WTC11 (cell line): ENCODE measurements at regions not wholly inside any gene's neighbourhood (a gene's known extent, or its start where the extent isn't known, plus 50 kb on each side); places are given as distances from the start of the nearest gene placed in this dataset.

ENCODE experiments used
- ATAC-seq: fragments of 200-7000 bp; cut with Tn5 transposase; 2 replicates; pipeline ENCODE4 v1.10.0; 2021; ENCODE audit warnings: mild to moderate bottlenecking, moderate library complexity
- CTCF ChIA-PET: fragments of 300-600 bp; sonication (Branson Sonifier 250); formaldehyde crosslinking; loops from one replicate; lab custom pipeline; 2021; ENCODE audit warnings: antibody characterized with exemption; lab: Charles Lee
- POLR2A ChIA-PET: fragments of 350-600 bp; sonication (Branson Sonifier 250); formaldehyde crosslinking; loops from one replicate; lab custom pipeline; 2021; ENCODE audit warnings: antibody characterized with exemption; lab: Charles Lee
- DNase-seq: peaks from one replicate; pipeline ENCODE4 v3.0.0; 2021; ENCODE audit warnings: low spot score
- H3K27ac Mint-ChIP-seq: 2 replicates; pipeline ENCODE4 v1.8.0; 2021; ENCODE audit warnings: mixed read lengths
- H3K27me3 Mint-ChIP-seq: 2 replicates; pipeline ENCODE4 v1.8.0; 2021; ENCODE audit warnings: low read depth, mild to moderate bottlenecking, moderate library complexity, mixed read lengths
- H3K36me3 Mint-ChIP-seq: 2 replicates; pipeline ENCODE4 v1.8.0; 2021; ENCODE audit warnings: mixed read lengths
- H3K4me1 Mint-ChIP-seq: 2 replicates; pipeline ENCODE4 v1.8.0; 2022; ENCODE audit warnings: mixed read lengths
- H3K4me3 Mint-ChIP-seq: 2 replicates; pipeline ENCODE4 v1.8.0; 2021; ENCODE audit warnings: mild to moderate bottlenecking, moderate library complexity, mixed read lengths
- H3K9me3 Mint-ChIP-seq: 2 replicates; pipeline ENCODE4 v1.8.0; 2021; ENCODE audit warnings: mixed read lengths
- CBFB ChIP-seq: sonication (generic); formaldehyde crosslinking; IDR thresholded peaks from 2 replicates; pipeline ENCODE4 v1.8.1; 2022; ENCODE audit warnings: mild to moderate bottlenecking, low read depth, missing genetic modification reagents
- CREB1 ChIP-seq: sonication (generic); formaldehyde crosslinking; IDR thresholded peaks from 2 replicates; pipeline ENCODE4 v1.8.0; 2023; ENCODE audit warnings: mild to moderate bottlenecking, missing genetic modification reagents
- ESRRA ChIP-seq: sonication (generic); formaldehyde crosslinking; IDR thresholded peaks from 2 replicates; pipeline ENCODE4 v1.8.1; 2022; ENCODE audit warnings: mild to moderate bottlenecking, missing genetic modification reagents, borderline replicate concordance
- JUN ChIP-seq: sonication (generic); formaldehyde crosslinking; IDR thresholded peaks from 2 replicates; pipeline ENCODE4 v1.8.0; 2023; ENCODE audit warnings: mild to moderate bottlenecking, missing genetic modification reagents
- MAX ChIP-seq: sonication (generic); formaldehyde crosslinking; IDR thresholded peaks from 2 replicates; pipeline ENCODE4 v1.8.0; 2022; ENCODE audit warnings: mild to moderate bottlenecking, missing genetic modification reagents
- MLX ChIP-seq: sonication (generic); formaldehyde crosslinking; IDR thresholded peaks from 2 replicates; pipeline ENCODE4 v1.8.1; 2023; ENCODE audit warnings: mild to moderate bottlenecking, missing genetic modification reagents, moderate library complexity
- NR1H2 ChIP-seq: sonication (generic); formaldehyde crosslinking; IDR thresholded peaks from 2 replicates; pipeline ENCODE4 v1.9.0; 2021; ENCODE audit warnings: mild to moderate bottlenecking, moderate library complexity, missing genetic modification reagents
- NR3C1 ChIP-seq: sonication (generic); formaldehyde crosslinking; conservative IDR thresholded peaks from 2 replicates; pipeline ENCODE4 v1.8.1; 2023; ENCODE audit warnings: low read depth, mild to moderate bottlenecking, missing genetic modification reagents
- PRRX2 ChIP-seq: fragments of 250-450 bp; sonication (Bioruptor Pico); IDR thresholded peaks from 2 replicates; pipeline ENCODE4 v1.8.0; 2021; ENCODE audit warnings: mild to moderate bottlenecking
- RORB ChIP-seq: fragments of 250-450 bp; sonication (Bioruptor Pico); IDR thresholded peaks from 2 replicates; pipeline ENCODE4 v1.9.0; 2021; ENCODE audit warnings: mild to moderate bottlenecking
- SMAD3 ChIP-seq: sonication (generic); formaldehyde crosslinking; IDR thresholded peaks from 2 replicates; pipeline ENCODE4 v1.8.0; 2022; ENCODE audit warnings: missing genetic modification reagents, mild to moderate bottlenecking, borderline replicate concordance
- SMAD4 ChIP-seq: sonication (generic); formaldehyde crosslinking; IDR thresholded peaks from 2 replicates; pipeline ENCODE4 v1.8.0; 2022; ENCODE audit warnings: mild to moderate bottlenecking, missing genetic modification reagents
- STAT6 ChIP-seq: sonication (generic); formaldehyde crosslinking; conservative IDR thresholded peaks from 2 replicates; pipeline ENCODE4 v1.8.1; 2023; ENCODE audit warnings: mild to moderate bottlenecking, low read depth, missing genetic modification reagents, moderate library complexity
- ZBTB43 ChIP-seq: sonication (generic); formaldehyde crosslinking; IDR thresholded peaks from 2 replicates; pipeline ENCODE4 v1.8.1; 2023; ENCODE audit warnings: mild to moderate bottlenecking, missing genetic modification reagents
- ZNF219 ChIP-seq: sonication (generic); formaldehyde crosslinking; IDR thresholded peaks from 2 replicates; pipeline ENCODE4 v1.8.0; 2023; ENCODE audit warnings: missing genetic modification reagents, mild to moderate bottlenecking, borderline replicate concordance
- ZNF232 ChIP-seq: sonication (generic); formaldehyde crosslinking; IDR thresholded peaks from 2 replicates; pipeline ENCODE4 v1.8.0; 2022; ENCODE audit warnings: mild to moderate bottlenecking, missing genetic modification reagents
- ZNF281 ChIP-seq: sonication (generic); formaldehyde crosslinking; IDR thresholded peaks from 2 replicates; pipeline ENCODE4 v1.8.0; 2023; ENCODE audit warnings: mild to moderate bottlenecking, missing genetic modification reagents
- ZNF317 ChIP-seq: sonication (generic); formaldehyde crosslinking; IDR thresholded peaks from 2 replicates; pipeline ENCODE4 v1.8.1; 2023; ENCODE audit warnings: low read depth, mild to moderate bottlenecking, moderate library complexity, missing genetic modification reagents, borderline replicate concordance
- ZNF396 ChIP-seq: fragments of 250-450 bp; sonication (Bioruptor Pico); IDR thresholded peaks from 2 replicates; pipeline ENCODE4 v1.8.0; 2021; ENCODE audit warnings: mild to moderate bottlenecking, moderate library complexity, borderline replicate concordance
- ZNF416 ChIP-seq: fragments of 250-450 bp; sonication (Bioruptor Pico); IDR thresholded peaks from 2 replicates; pipeline ENCODE4 v1.9.0; 2021; ENCODE audit warnings: mild to moderate bottlenecking, inconsistent platforms
- ZNF532 ChIP-seq: fragments of 250-450 bp; sonication (Bioruptor Pico); IDR thresholded peaks from 2 replicates; pipeline ENCODE4 v1.9.0; 2021; ENCODE audit warnings: mild to moderate bottlenecking, borderline replicate concordance
- ZNF671 ChIP-seq: fragments of 250-450 bp; sonication (Bioruptor Pico); IDR thresholded peaks from 2 replicates; pipeline ENCODE4 v1.8.0; 2021; ENCODE audit warnings: mild to moderate bottlenecking

GRCh38 chr4:155616117-155616516 is 50.5 kb upstream of the GUCY1A1 start:
- CTCF ChIA-PET, result no interaction called here
- TF ChIP-seq ZBTB43 (no peak), ZNF396 (CRISPR knock-in tag) (no peak), PRRX2 (no peak), RORB (CRISPR knock-in tag) (no peak), MAX (CRISPR knock-in tag) (no peak), ZNF232 (CRISPR knock-in tag) (no peak), ESRRA (CRISPR knock-in tag) (no peak), JUN (no peak), ZNF281 (no peak), CREB1 (CRISPR knock-in tag) (no peak), NR1H2 (CRISPR knock-in tag) (no peak), ZNF416 (no peak), MLX (CRISPR knock-in tag) (no peak), ZNF219 (CRISPR knock-in tag) (no peak), ZNF317 (CRISPR knock-in tag) (no peak), SMAD3 (CRISPR knock-in tag) (no peak), ZNF671 (CRISPR knock-in tag) (no peak)

GRCh38 chr4:155615081-155615887 is 51.4 kb upstream of the GUCY1A1 start:
- H3K4me3 Mint-ChIP-seq, result no peak overlapping the region
- TF ChIP-seq ZNF416 (no peak), CBFB (CRISPR knock-in tag) (no peak), MAX (CRISPR knock-in tag) (no peak), NR3C1 (CRISPR knock-in tag) (no peak), SMAD4 (CRISPR knock-in tag) (no peak), STAT6 (no peak), ZNF532 (CRISPR knock-in tag) (no peak)

More at GRCh38 chr4:155616117-155616516, 50.5 kb upstream of the GUCY1A1 start:
- POLR2A ChIA-PET, result no interaction called here
- H3K4me1 Mint-ChIP-seq, result no peaks in the 10 kb centered on the region
- ATAC-seq (no peak), DNase-seq (no peak)
- H3K4me3 Mint-ChIP-seq, result no peak overlapping the region
- 0 out of 2 replicates have a peak, but pooled peaks cover 3% of the 10 kb centered on the region for H3K9me3 Mint-ChIP-seq
- H3K36me3 Mint-ChIP-seq, result no peaks in the 10 kb centered on the region
- no peak overlapping the region for H3K27ac Mint-ChIP-seq
- H3K27me3 Mint-ChIP-seq, result no peaks in the 10 kb centered on the region

More at GRCh38 chr4:155615081-155615887, 51.4 kb upstream of the GUCY1A1 start:
- Mint-ChIP-seq H3K27ac (no peak overlapping the region), H3K36me3 (no peaks in the 10 kb centered on the region), H3K9me3 (0 out of 2 replicates have a peak, but pooled peaks cover 3% of the 10 kb centered on the region), H3K27me3 (no peaks in the 10 kb centered on the region), H3K4me1 (no peaks in the 10 kb centered on the region)
- no peak for DNase-seq
- CTCF ChIA-PET, result no interaction called here
- POLR2A ChIA-PET, result no interaction called here
- no peak for ATAC-seq
